ENCODE measurements at regions not wholly inside any gene's neighbourhood (a gene's known extent, or its start where the extent isn't known, plus 50 kb on each side); places are given as distances from the start of the nearest gene placed in this dataset.

DNA sequence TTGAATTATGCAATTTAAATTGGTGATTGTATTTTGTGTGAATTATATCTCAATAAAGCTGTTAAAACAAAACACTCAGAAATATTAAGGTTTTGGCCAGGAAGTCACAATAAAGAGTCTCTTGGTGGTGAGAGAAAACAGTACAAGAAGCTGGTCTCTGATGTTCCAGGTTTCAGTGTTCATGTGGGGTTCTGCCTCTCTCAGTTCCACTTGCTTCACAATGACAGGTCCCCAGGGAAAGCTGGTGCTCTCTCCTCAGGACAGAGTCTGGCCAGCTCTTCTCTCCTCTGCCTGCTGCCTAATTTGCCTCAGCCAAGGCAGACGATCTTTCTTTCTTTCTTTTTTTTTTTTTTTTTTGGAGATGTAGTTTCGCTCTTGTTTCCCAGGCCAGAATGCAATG is 342.9 kb upstream of the PLXNA2 start:
- DNase-seq (ENCODE audit: low read depth): no peak

DNA sequence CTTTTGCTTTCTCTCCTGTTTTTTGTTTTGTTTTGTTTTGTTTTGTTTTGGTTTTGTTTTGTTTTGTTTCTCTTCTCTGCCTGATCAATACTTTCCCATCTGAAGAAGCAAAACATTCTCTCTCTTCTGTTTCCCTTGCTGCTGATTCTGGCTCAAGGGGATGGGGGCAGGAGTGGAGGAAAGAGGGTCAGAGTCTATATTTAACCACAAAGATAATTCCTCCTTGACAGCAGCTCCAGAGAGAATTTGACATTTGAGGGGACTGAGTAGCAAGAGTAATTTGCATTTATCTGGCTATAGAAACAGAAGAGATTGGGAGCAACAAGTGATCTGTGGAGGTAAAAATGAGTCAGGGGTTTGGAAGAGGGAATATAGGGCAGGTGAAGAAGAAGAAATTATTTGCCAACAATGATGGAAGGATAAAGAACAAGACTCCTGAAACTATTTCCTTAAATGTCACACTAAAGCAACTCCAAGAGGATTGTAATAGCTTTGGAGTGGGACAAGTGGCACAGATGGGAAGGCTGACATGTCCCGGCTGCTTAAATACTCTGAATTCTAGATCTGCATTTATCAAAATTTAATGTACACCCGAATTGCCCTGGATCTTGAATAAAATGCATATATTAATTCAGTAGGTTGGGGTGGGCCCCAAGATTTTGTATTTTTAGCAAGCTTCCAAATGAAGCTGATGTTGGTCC is 349.3 kb upstream of the PLXNA2 start:
- no peak for DNase-seq (ENCODE audit: low read depth)

GRCh38 chr1:208595236-208595635 is 351.1 kb upstream of the PLXNA2 start:
- DNase-seq (ENCODE audit: low read depth): no peak

DNA sequence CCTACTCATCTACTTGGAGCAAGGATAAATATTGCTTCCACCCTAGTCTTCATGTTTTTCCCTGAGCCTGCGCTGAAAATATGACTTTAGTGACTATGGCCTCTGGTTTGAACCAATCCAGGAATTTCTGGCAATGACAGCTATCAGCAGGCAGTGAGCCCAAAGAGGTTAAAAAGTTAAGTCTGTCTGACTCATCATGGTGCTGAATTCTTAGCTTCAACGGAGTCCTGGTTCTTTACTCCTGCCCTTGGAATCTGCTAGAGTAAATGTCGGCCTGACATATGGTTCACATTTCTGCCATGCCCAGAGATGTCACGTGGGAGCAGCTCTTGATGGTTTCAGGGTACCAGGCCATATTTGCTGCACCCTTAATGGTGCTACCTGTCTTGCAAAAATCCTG is 351.6 kb upstream of the PLXNA2 start:
- DNase-seq (ENCODE audit: low read depth): no peak

DNA sequence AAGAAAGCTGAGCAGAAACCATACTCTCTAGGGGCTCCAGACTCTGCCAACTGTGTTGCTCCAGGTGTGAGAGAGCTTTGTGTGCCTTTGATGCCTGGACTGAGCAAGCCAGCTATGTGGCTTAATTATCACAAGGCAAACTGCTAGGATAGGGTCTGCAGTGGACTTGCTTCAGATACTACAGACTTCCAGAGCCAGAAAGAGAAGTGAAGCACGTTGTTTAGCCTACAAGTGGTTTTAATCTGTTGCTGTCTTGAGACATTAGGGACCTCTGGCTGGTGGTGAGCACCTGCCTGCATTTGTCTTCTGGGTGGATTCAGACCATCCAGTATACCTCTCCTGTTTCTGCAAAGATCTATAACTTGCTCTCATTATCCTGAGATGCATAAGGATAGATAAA is 353.4 kb upstream of the PLXNA2 start:
- DNase-seq (ENCODE audit: low read depth): no peak

- DNase-seq (ENCODE audit: low read depth): no peak
Measured at GRCh38 chr1:208598021-208598420, 353.8 kb upstream of the PLXNA2 start.

- no peak for DNase-seq (ENCODE audit: low read depth)
Measured at GRCh38 chr1:208599063-208599462, 354.9 kb upstream of the PLXNA2 start.

DNA sequence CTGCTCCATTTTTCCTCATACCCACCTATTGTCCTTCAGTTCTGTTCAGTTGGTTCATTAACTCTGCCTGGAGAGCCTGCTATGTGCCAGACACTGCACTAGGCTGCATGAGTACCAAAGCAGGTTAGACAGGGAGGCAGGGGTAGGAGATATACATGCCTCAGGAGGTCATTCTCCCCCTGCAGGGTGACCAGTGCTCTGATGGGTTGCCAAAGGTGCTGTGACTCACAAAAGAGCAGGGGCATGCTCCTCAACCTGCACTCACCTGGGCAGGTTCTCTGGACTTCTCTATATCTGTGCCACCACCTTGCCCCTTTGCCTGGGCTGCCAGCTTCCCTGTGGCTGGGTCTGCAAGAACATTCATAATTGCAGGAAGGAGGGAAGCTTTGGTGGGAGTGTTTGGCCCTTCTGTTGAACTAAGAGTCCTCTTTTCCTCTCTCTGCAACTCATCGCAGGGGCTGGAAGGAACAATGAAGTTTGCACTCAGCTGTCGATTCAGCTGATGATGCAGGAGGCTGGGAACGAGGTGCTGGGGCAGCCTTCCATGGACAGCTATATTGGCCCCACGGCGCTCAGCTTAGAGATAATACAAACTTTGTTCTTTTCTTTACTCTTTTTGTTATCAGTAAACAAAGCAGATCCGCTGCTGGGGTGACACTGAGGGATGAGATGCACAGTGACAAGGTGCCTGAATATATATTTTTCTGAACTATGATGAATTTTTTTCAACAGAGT is 356.4 kb upstream of the PLXNA2 start:
- no peak for DNase-seq (ENCODE audit: low read depth)

GRCh38 chr1:208601561-208601960 is 357.4 kb upstream of the PLXNA2 start:
- DNase-seq (ENCODE audit: low read depth): no peak

GRCh38 chr1:208603721-208604120 is 359.5 kb upstream of the PLXNA2 start:
- no peak for DNase-seq (ENCODE audit: low read depth)

GRCh38 chr1:208604295-208604694 is 360.1 kb upstream of the PLXNA2 start:
- no peak for DNase-seq (ENCODE audit: low read depth)

- no peak for DNase-seq (ENCODE audit: low read depth)
Measured at GRCh38 chr1:208606959-208607358, 362.8 kb upstream of the PLXNA2 start.

- no peak for DNase-seq (ENCODE audit: low read depth)
Measured at GRCh38 chr1:208607616-208608015, 363.4 kb upstream of the PLXNA2 start.

DNA sequence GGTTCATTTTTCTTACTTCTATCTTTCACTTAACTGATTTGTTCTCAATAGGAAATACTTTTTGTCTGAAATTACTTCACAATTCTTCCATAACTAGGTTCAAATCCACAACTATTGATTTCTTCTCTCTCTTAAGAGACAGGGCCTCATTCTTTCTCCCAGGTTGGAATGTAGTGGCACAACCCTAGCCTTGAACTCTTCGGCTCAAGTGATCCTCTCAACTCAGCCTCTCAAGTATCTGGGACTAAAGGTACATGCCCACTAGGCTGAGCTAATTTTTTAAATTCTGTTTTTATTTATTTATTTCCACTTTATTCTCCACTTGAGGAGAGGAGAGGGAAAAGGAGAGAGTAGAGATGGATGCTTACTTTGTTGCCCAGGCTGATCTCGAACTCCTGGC is 370.4 kb upstream of the PLXNA2 start:
- DNase-seq (ENCODE audit: low read depth): no peak

DNA sequence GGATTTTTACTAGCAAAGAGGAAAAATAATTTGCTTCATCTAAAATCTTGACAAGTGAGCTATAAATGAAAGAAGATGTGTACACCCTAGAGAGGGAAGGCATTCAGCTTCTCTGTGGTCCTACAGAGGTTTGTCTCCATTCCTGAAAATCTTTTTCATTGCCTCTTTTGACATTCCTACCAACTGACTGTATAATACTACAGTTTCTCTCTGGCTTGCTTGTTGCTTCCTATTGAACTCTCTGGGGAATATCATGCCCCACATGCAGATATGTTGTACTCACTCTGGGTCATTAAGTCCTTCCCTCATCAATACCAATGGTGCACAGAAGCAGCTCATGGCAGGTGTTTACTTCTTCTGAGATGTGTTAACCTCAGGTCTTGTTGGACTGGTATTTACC is 371.2 kb upstream of the PLXNA2 start:
- DNase-seq (ENCODE audit: low read depth): no peak

DNA sequence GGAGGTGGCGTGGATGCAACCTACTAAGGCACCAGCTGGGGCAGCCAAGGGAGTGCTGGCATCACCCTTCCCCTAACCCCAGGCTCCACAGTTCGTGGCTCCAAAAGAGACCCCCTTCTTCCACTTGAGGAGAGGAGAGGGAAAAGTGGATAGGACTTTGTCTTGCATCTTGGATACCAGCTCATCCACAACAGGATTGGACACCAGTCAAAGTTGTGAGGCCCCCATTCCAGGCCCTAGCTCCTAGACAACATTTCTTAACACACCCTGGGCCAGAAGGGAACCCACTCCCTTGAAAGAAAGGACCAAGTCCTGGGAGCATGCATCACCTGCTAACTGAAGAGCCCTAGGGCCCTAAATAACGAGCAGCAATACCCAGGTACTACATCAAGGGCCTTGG is 372.6 kb upstream of the PLXNA2 start:
- no peak for DNase-seq (ENCODE audit: low read depth)

DNA sequence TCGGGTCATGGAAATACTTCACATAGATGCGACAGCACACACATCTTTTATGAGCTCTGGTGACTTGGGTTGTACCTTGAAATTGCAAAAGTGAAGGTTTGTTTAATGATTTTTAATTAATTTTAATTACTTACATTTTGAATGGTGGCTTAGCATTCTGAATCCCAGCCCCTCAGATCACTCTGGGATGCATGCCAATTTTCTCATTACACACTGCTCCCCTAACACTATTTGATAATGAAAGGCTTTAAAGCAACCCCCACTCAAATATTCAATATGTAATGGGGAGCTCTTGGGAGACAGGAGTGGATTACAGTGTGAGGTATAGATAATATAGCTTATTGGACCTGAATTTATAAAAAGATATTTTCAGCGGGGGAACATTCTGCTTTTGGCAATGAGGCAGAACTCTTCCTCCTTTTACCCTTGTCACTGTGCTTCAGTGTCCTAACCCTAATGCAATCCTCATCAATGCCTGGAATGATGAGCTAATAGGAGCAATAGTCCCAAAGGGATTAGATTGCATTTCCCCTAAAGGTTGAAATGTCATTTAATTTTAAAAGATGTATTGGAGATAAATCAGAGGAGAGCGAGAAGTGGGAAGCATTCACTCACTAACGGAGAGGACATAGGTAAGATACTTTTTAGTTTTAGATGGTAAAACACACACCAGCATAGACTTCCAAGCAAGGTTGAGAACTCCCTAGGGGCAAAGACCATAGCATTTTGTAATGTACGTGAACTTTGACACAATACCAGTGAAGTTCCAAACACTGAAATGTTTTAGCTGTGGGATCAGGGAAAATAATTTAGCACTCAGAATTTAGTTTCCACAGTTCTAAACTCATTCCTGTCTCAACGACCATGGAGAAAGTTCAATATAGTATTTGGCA is 384.1 kb upstream of the PLXNA2 start:
- no peak for DNase-seq (ENCODE audit: low read depth)

DNA sequence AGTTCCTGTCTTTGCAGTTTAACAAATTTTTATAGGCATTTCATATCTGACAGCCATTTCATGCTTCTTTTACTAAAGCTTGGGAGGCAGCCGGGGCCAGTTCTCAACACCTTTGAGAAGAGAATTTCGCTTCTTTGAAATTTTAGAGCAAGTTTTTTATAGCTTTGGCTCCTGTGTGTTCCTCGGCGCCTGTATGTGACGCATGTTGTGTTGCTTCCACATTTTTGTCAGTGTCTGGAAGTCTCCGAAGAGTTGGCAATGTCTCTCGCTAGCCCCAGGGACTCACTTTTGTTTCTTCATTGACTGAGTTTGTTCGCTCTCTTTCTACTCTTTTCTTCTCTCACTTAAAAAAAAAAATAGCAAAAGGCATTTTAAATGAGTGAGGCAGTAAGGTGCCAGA is 386.9 kb upstream of the PLXNA2 start:
- no peak for DNase-seq (ENCODE audit: low read depth)

- DNase-seq (ENCODE audit: low read depth): no peak
Measured at GRCh38 chr1:208631506-208631905, 387.3 kb upstream of the PLXNA2 start.

- DNase-seq (ENCODE audit: low read depth): no peak
Measured at GRCh38 chr1:208634346-208635140, 390.4 kb upstream of the PLXNA2 start.

DNA sequence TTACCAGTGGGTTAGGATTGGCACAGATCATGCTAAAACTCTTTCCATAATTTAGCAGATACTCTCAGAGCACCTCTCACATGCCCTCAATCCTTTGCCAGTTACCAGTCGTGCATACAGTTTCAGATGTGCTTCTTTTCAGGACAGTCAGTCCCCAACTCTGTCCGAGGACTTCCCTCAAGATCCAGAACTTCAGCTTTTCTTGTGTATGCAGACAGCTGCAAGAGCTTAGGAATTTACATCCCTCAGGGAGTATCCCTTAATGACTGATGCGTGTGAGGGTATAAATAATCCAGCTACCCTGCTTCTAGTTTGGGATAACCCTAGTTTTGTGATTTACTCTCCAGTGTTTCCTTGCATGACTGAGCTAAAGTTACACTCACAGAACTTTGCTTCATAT is 393.0 kb upstream of the PLXNA2 start:
- DNase-seq (ENCODE audit: low read depth): no peak

GRCh38 chr1:208639382-208639781 is 395.2 kb upstream of the PLXNA2 start:
- DNase-seq (ENCODE audit: low read depth): no peak
